Activated CD4-positive, alpha-beta T cell treated with anti-CD3 and anti-CD28 coated beads for 48 hours (primary cell): ENCODE measurements at regions not wholly inside any gene's neighbourhood (a gene's known extent, or its start where the extent isn't known, plus 50 kb on each side); places are given as distances from the start of the nearest gene placed in this dataset.

Source experiments
- DNase-seq: peaks from one replicate; pipeline ENCODE4 v3.0.0-alpha.2; 2020

- no peak for DNase-seq
Measured at GRCh38 chr1:106748606-106749005, 307.9 kb upstream of the PRMT6 start.

- no peak for DNase-seq
Measured at GRCh38 chr1:106749491-106749890, 307.0 kb upstream of the PRMT6 start.

GRCh38 chr1:106749906-106750305 lies 306.6 kb upstream of the PRMT6 start:
- no peak for DNase-seq

GRCh38 chr1:106751002-106751401 lies 305.5 kb upstream of the PRMT6 start:
- no peak for DNase-seq

GRCh38 chr1:106753066-106753465 lies 303.4 kb upstream of the PRMT6 start:
- no peak for DNase-seq

- no peak for DNase-seq
Measured at GRCh38 chr1:106754957-106755356, 301.5 kb upstream of the PRMT6 start.

DNA sequence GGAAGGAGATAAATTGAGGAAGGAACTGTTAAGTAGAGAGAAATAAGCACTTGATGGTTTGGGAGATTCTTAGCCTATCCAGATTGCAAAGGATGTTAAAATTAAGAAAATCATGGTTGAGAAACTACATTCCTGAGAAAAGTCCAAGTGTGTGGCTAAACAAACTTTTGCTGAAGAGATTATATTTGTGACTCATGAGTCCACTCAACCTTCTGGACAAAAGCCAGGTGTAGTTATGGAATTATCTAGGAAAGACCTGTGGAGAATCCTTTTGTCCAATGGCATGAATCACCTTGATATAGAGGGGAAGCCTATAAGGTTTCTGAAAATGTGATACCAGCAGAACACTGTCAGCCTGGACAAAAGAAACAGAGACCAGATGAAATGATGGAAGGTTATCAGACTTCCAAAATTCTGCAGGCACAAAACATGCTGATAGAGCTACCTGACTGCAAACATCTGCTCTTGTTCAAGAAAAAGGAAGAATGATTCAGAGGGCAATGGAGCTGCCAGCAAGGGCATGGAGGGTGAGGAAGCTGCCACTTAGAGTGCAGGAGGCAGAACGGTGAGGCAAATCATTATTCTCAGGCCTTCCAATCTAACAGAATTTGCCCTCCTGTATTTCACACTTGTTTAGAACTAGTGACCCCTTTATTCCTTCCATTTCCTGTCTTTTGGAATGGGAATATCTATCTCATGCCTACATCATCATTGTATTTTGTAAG lies 300.6 kb upstream of the PRMT6 start:
- no peak for DNase-seq

GRCh38 chr1:106756752-106757151 lies 299.7 kb upstream of the PRMT6 start:
- DNase-seq, result no peak

- no peak for DNase-seq
Measured at GRCh38 chr1:106768077-106768476, 288.4 kb upstream of the PRMT6 start.

DNA sequence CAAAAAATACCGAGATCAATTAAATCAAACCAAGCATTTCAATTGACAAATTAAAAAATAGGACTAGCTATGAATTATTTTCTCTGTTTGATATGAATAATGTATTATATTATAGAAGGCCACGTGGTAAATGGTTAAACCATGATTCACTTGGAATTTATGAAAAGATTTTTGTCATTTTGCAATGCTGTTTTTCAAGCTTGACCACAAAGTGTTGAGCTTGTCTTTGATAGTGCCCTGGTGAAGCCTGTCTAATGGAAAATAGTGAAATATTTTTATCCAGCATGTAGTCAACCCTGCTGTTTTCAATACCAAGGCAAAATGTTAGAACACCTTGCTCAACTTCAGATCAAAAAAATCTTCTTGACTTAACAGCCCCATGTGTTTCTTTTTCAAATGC lies 288.0 kb upstream of the PRMT6 start:
- no peak for DNase-seq

GRCh38 chr1:106773206-106773605 lies 283.3 kb upstream of the PRMT6 start:
- no peak for DNase-seq

DNA sequence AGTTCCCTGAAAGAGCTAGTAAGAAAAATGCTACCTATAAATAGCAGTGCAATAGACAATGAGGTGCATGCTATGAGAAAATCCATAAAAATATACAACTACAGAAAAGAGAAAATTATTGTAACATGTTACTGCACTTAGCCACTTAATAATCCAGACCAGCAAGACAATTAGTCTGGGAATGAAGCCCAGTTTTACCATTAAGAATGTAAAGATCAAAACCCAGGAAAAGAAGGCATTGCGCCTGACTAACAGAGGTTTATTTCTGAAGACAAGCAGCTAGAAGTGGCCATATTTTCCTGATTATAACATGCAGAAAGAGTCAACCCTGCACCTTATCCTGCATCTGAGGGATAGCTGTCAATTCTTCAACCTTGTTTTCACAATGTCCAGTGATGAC lies 276.4 kb upstream of the PRMT6 start:
- no peak for DNase-seq

- DNase-seq, result no peak
Measured at GRCh38 chr1:106780806-106781569, 275.5 kb upstream of the PRMT6 start.

GRCh38 chr1:106785176-106785575 lies 271.3 kb upstream of the PRMT6 start:
- no peak for DNase-seq

DNA sequence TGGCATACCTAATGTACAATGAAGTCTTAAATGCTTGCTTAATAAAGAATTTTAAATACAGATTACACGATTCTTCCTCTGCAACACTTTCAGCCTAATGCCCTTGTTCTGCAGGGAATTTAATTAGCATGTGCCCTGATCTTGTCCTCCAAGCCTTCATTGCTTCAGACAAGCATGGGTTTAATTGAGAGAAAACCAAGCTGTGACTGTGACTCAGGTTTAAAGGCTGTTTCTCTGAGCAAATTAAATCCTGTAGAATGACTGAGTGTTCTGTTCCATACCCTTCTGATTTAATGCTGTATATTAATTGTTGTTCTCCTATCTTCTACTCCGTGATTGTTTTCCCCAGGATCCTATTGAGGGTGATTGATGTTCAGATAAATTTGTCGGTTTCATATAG lies 269.0 kb upstream of the PRMT6 start:
- DNase-seq, result no peak

DNA sequence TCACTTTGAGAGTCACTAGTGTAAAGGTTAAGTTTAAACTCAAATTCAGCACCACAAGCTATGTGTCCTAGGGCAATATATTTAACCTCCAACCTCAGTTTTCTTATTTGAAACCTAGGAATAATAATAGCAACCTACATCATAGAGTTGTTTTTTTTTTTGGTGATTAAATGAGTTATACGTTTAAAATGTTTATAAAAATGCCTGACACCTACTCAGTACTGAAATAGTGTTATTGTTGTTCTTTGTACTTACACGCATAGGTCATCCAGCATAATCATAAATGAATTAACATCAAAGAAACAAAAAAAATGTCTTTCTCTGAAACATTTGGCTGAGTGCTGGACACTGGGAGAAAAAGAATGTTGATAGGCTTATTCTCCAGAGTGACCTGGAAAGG lies 266.8 kb upstream of the PRMT6 start:
- no peak for DNase-seq

GRCh38 chr1:106791041-106791440 lies 265.4 kb upstream of the PRMT6 start:
- no peak for DNase-seq

DNA sequence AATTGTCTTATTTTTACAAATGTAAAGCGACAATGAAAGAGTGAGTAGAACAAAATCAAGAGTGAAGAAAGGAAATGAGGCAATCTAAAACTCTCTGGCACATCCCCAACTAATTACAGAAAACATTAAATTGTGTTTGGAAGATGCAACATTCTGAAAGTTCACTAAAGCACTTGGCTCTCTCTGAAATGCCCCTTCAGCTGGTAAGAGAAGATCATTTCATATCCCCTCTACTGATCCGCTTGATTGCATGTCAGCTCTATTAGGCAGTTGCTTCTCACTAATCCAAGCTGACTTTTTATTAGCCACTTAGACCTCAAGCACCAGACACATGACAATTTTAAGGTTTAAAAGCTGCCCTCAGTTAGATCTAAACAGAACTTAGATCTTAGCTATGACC lies 262.8 kb upstream of the PRMT6 start:
- no peak for DNase-seq

- DNase-seq, result no peak
Measured at GRCh38 chr1:106798991-106799390, 257.5 kb upstream of the PRMT6 start.

GRCh38 chr1:106802181-106802580 lies 254.3 kb upstream of the PRMT6 start:
- DNase-seq, result no peak

- DNase-seq, result no peak
Measured at GRCh38 chr1:106814418-106814817, 242.1 kb upstream of the PRMT6 start.

DNA sequence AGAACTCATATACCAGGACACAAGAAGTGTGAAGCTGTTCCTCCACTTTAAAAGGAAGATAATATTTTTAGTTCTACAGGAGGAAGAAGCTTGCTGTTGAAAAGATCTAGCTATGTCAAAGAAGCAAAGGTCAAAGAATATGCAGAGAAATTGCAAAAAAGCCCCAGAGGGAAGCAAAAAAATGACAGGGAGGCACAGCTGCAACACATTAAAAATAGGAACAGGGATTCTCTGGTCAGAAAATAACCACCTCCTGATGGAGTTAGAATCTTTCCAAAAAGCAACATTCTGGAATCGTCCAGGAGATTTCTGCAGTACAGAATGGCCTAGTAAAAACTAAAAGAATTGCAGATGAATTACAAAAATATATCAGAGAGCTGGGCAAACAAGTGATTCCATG lies 238.9 kb upstream of the PRMT6 start:
- DNase-seq, result no peak

GRCh38 chr1:106831511-106831910 lies 225.0 kb upstream of the PRMT6 start:
- no peak for DNase-seq

GRCh38 chr1:106836708-106837107 lies 219.8 kb upstream of the PRMT6 start:
- DNase-seq, result no peak

GRCh38 chr1:106843518-106843917 lies 213.0 kb upstream of the PRMT6 start:
- DNase-seq, result no peak
